ENCODE measurements at regions not wholly inside any gene's neighbourhood (a gene's known extent, or its start where the extent isn't known, plus 50 kb on each side); places are given as distances from the start of the nearest gene placed in this dataset.

- Histone ChIP-seq H3K27me3 (ENCODE audit: control insufficient read depth in 2 of 2, insufficient read depth in 2 of 2, low read length in 2 of 2) (no peaks in the 10 kb centered on the region), H3K9ac (ENCODE audit: low read depth in 1 of 2, low read length in 2 of 2) (no peak overlapping the region), H3K4me3 (ENCODE audit: low read length in 2 of 2) (no peak overlapping the region), H3K36me3 (ENCODE audit: control insufficient read depth in 2 of 2, insufficient read depth in 2 of 2, low read length in 2 of 2) (no peaks in the 10 kb centered on the region), H3K9me3 (ENCODE audit: control insufficient read depth in 2 of 2, low read length in 2 of 2) (peaks cover 3 to 4% of the 10 kb centered on the region in 2 donors), H3K27ac (ENCODE audit: low read depth in 2 of 2, low read length in 2 of 2) (no peak overlapping the region), H3K4me1 (ENCODE audit: control insufficient read depth in 2 of 2, insufficient read depth in 2 of 2, low read length in 2 of 2) (no peaks in the 10 kb centered on the region)
These were observed 634.5 kb upstream of the GOT2 start for GRCh38 chr16:59368586-59368985.

- H3K9me3 ChIP-seq (ENCODE audit: control insufficient read depth in 2 of 2, low read length in 2 of 2) = no peaks in the 10 kb centered on the region
- no peaks in the 10 kb centered on the region for H3K36me3 ChIP-seq (ENCODE audit: control insufficient read depth in 2 of 2, insufficient read depth in 2 of 2, low read length in 2 of 2)
- no peak overlapping the region for H3K4me3 ChIP-seq (ENCODE audit: low read length in 2 of 2)
- no peaks in the 10 kb centered on the region for H3K27me3 ChIP-seq (ENCODE audit: control insufficient read depth in 2 of 2, insufficient read depth in 2 of 2, low read length in 2 of 2)
- H3K27ac ChIP-seq (ENCODE audit: low read depth in 2 of 2, low read length in 2 of 2) = no peak overlapping the region
- no peak overlapping the region for H3K9ac ChIP-seq (ENCODE audit: low read depth in 1 of 2, low read length in 2 of 2)
- H3K4me1 ChIP-seq (ENCODE audit: control insufficient read depth in 2 of 2, insufficient read depth in 2 of 2, low read length in 2 of 2) = no peaks in the 10 kb centered on the region
These were observed 622.6 kb upstream of the GOT2 start for GRCh38 chr16:59356709-59357108.

- Histone ChIP-seq H3K4me1 (ENCODE audit: control insufficient read depth in 2 of 2, insufficient read depth in 2 of 2, low read length in 2 of 2) (no peaks in the 10 kb centered on the region), H3K9me3 (ENCODE audit: control insufficient read depth in 2 of 2, low read length in 2 of 2) (no peaks in the 10 kb centered on the region), H3K27me3 (ENCODE audit: control insufficient read depth in 2 of 2, insufficient read depth in 2 of 2, low read length in 2 of 2) (no peaks in the 10 kb centered on the region), H3K9ac (ENCODE audit: low read depth in 1 of 2, low read length in 2 of 2) (no peak overlapping the region), H3K4me3 (ENCODE audit: low read length in 2 of 2) (no peak overlapping the region), H3K36me3 (ENCODE audit: control insufficient read depth in 2 of 2, insufficient read depth in 2 of 2, low read length in 2 of 2) (no peaks in the 10 kb centered on the region), H3K27ac (ENCODE audit: low read depth in 2 of 2, low read length in 2 of 2) (no peak overlapping the region)
These were observed 622.0 kb upstream of the GOT2 start for GRCh38 chr16:59356144-59356543.

- Histone ChIP-seq H3K27ac (ENCODE audit: low read depth in 2 of 2, low read length in 2 of 2) (no peak overlapping the region), H3K4me3 (ENCODE audit: low read length in 2 of 2) (no peak overlapping the region), H3K9ac (ENCODE audit: low read depth in 1 of 2, low read length in 2 of 2) (no peak overlapping the region), H3K4me1 (ENCODE audit: control insufficient read depth in 2 of 2, insufficient read depth in 2 of 2, low read length in 2 of 2) (no peaks in the 10 kb centered on the region), H3K27me3 (ENCODE audit: control insufficient read depth in 2 of 2, insufficient read depth in 2 of 2, low read length in 2 of 2) (no peaks in the 10 kb centered on the region), H3K9me3 (ENCODE audit: control insufficient read depth in 2 of 2, low read length in 2 of 2) (no peaks in the 10 kb centered on the region), H3K36me3 (ENCODE audit: control insufficient read depth in 2 of 2, insufficient read depth in 2 of 2, low read length in 2 of 2) (no peaks in the 10 kb centered on the region)
These were observed 621.6 kb upstream of the GOT2 start for GRCh38 chr16:59355704-59356103.

- no peaks in the 10 kb centered on the region for H3K27me3 ChIP-seq (ENCODE audit: control insufficient read depth in 2 of 2, insufficient read depth in 2 of 2, low read length in 2 of 2)
- H3K9ac ChIP-seq (ENCODE audit: low read depth in 1 of 2, low read length in 2 of 2) = no peak overlapping the region
- no peaks in the 10 kb centered on the region for H3K36me3 ChIP-seq (ENCODE audit: control insufficient read depth in 2 of 2, insufficient read depth in 2 of 2, low read length in 2 of 2)
- H3K4me1 ChIP-seq (ENCODE audit: control insufficient read depth in 2 of 2, insufficient read depth in 2 of 2, low read length in 2 of 2) = no peaks in the 10 kb centered on the region
- H3K27ac ChIP-seq (ENCODE audit: low read depth in 2 of 2, low read length in 2 of 2) = no peak overlapping the region
- H3K9me3 ChIP-seq (ENCODE audit: control insufficient read depth in 2 of 2, low read length in 2 of 2) = no peaks in the 10 kb centered on the region
- H3K4me3 ChIP-seq (ENCODE audit: low read length in 2 of 2) = no peak overlapping the region
These were observed 617.3 kb upstream of the GOT2 start for GRCh38 chr16:59351305-59351903.

- Histone ChIP-seq H3K4me3 (ENCODE audit: low read length in 2 of 2) (no peak overlapping the region), H3K27ac (ENCODE audit: low read depth in 2 of 2, low read length in 2 of 2) (no peak overlapping the region), H3K9ac (ENCODE audit: low read depth in 1 of 2, low read length in 2 of 2) (no peak overlapping the region), H3K9me3 (ENCODE audit: control insufficient read depth in 2 of 2, low read length in 2 of 2) (no peaks in the 10 kb centered on the region), H3K36me3 (ENCODE audit: control insufficient read depth in 2 of 2, insufficient read depth in 2 of 2, low read length in 2 of 2) (no peaks in the 10 kb centered on the region), H3K4me1 (ENCODE audit: control insufficient read depth in 2 of 2, insufficient read depth in 2 of 2, low read length in 2 of 2) (no peaks in the 10 kb centered on the region), H3K27me3 (ENCODE audit: control insufficient read depth in 2 of 2, insufficient read depth in 2 of 2, low read length in 2 of 2) (no peaks in the 10 kb centered on the region)
These were observed 616.6 kb upstream of the GOT2 start for GRCh38 chr16:59350670-59351069.

- Histone ChIP-seq H3K36me3 (ENCODE audit: control insufficient read depth in 2 of 2, insufficient read depth in 2 of 2, low read length in 2 of 2) (no peaks in the 10 kb centered on the region), H3K9ac (ENCODE audit: low read depth in 1 of 2, low read length in 2 of 2) (no peak overlapping the region), H3K27ac (ENCODE audit: low read depth in 2 of 2, low read length in 2 of 2) (no peak overlapping the region), H3K9me3 (ENCODE audit: control insufficient read depth in 2 of 2, low read length in 2 of 2) (no peaks in the 10 kb centered on the region), H3K27me3 (ENCODE audit: control insufficient read depth in 2 of 2, insufficient read depth in 2 of 2, low read length in 2 of 2) (no peaks in the 10 kb centered on the region), H3K4me1 (ENCODE audit: control insufficient read depth in 2 of 2, insufficient read depth in 2 of 2, low read length in 2 of 2) (no peaks in the 10 kb centered on the region), H3K4me3 (ENCODE audit: low read length in 2 of 2) (no peak overlapping the region)
These were observed 608.6 kb upstream of the GOT2 start for GRCh38 chr16:59342669-59343068.

- H3K27ac ChIP-seq (ENCODE audit: low read depth in 2 of 2, low read length in 2 of 2) = no peak overlapping the region
- H3K36me3 ChIP-seq (ENCODE audit: control insufficient read depth in 2 of 2, insufficient read depth in 2 of 2, low read length in 2 of 2) = no peaks in the 10 kb centered on the region
- no peaks in the 10 kb centered on the region for H3K27me3 ChIP-seq (ENCODE audit: control insufficient read depth in 2 of 2, insufficient read depth in 2 of 2, low read length in 2 of 2)
- H3K4me3 ChIP-seq (ENCODE audit: low read length in 2 of 2) = no peak overlapping the region
- H3K9me3 ChIP-seq (ENCODE audit: control insufficient read depth in 2 of 2, low read length in 2 of 2) = no peaks in the 10 kb centered on the region
- no peaks in the 10 kb centered on the region for H3K4me1 ChIP-seq (ENCODE audit: control insufficient read depth in 2 of 2, insufficient read depth in 2 of 2, low read length in 2 of 2)
- H3K9ac ChIP-seq (ENCODE audit: low read depth in 1 of 2, low read length in 2 of 2) = no peak overlapping the region
These were observed 607.3 kb upstream of the GOT2 start for GRCh38 chr16:59341368-59341767.

GRCh38 chr16:59339871-59340270 lies 605.8 kb upstream of the GOT2 start:
- H3K4me3 ChIP-seq (ENCODE audit: low read length in 2 of 2) = no peak overlapping the region
- no peak overlapping the region for H3K9ac ChIP-seq (ENCODE audit: low read depth in 1 of 2, low read length in 2 of 2)
- peaks cover 0 to 2% of the 10 kb centered on the region in 2 donors for H3K9me3 ChIP-seq (ENCODE audit: control insufficient read depth in 2 of 2, low read length in 2 of 2)
- H3K4me1 ChIP-seq (ENCODE audit: control insufficient read depth in 2 of 2, insufficient read depth in 2 of 2, low read length in 2 of 2) = no peaks in the 10 kb centered on the region
- no peak overlapping the region for H3K27ac ChIP-seq (ENCODE audit: low read depth in 2 of 2, low read length in 2 of 2)
- no peaks in the 10 kb centered on the region for H3K27me3 ChIP-seq (ENCODE audit: control insufficient read depth in 2 of 2, insufficient read depth in 2 of 2, low read length in 2 of 2)
- no peaks in the 10 kb centered on the region for H3K36me3 ChIP-seq (ENCODE audit: control insufficient read depth in 2 of 2, insufficient read depth in 2 of 2, low read length in 2 of 2)

GRCh38 chr16:59336136-59336695 lies 602.1 kb upstream of the GOT2 start:
- no peaks in the 10 kb centered on the region for H3K36me3 ChIP-seq (ENCODE audit: control insufficient read depth in 2 of 2, insufficient read depth in 2 of 2, low read length in 2 of 2)
- H3K27me3 ChIP-seq (ENCODE audit: control insufficient read depth in 2 of 2, insufficient read depth in 2 of 2, low read length in 2 of 2) = no peaks in the 10 kb centered on the region
- H3K9me3 ChIP-seq (ENCODE audit: control insufficient read depth in 2 of 2, low read length in 2 of 2) = peaks cover 0 to 2% of the 10 kb centered on the region in 2 donors
- no peak overlapping the region for H3K27ac ChIP-seq (ENCODE audit: low read depth in 2 of 2, low read length in 2 of 2)
- H3K9ac ChIP-seq (ENCODE audit: low read depth in 1 of 2, low read length in 2 of 2) = no peak overlapping the region
- no peaks in the 10 kb centered on the region for H3K4me1 ChIP-seq (ENCODE audit: control insufficient read depth in 2 of 2, insufficient read depth in 2 of 2, low read length in 2 of 2)
- no peak overlapping the region for H3K4me3 ChIP-seq (ENCODE audit: low read length in 2 of 2)

Measured in mucosa of rectum (tissue), 2 donors.